Endothelial cell of umbilical vein (primary cell): ENCODE measurements at regions not wholly inside any gene's neighbourhood (a gene's known extent, or its start where the extent isn't known, plus 50 kb on each side); places are given as distances from the start of the nearest gene placed in this dataset.

Experiments used
- BruUV-seq: library from RNA; stranded (reverse); fragments of 400-500 nt; replicated peaks from 2 replicates; lab custom pipeline; 2021; lab: Mats Ljungman, UMichigan
- CTCF ChIA-PET: fragments of 300-600, 350-600 bp; sonication (Branson Sonifier 250); formaldehyde crosslinking; loops from one replicate; lab custom pipeline; 2021; ENCODE audit warnings: antibody characterized with exemption, inconsistent platforms; lab: Charles Lee
- POLR2A ChIA-PET: fragments of 300-600, 350-600 bp; sonication (Branson Sonifier 250); formaldehyde crosslinking; loops from one replicate; lab custom pipeline; 2021; ENCODE audit warnings: antibody characterized with exemption, inconsistent platforms; lab: Charles Lee
- DNase-seq: peaks from one replicate; pipeline ENCODE4 v3.0.0-alpha.2; 2011; ENCODE audit warnings: low read depth, low spot score
- FAIRE-seq: peaks from 2 replicates; lab custom pipeline; 2011; peaks lifted over from hg19 to GRCh38; lab: Jason Lieb, UNC
- H2AFZ ChIP-seq: 2 replicates; pipeline ENCODE4 v1.6.0; 2012; ENCODE audit warnings: low read depth, low read length, control low read depth, inconsistent platforms
- H3K27ac ChIP-seq: 2 replicates; pipeline ENCODE4 v1.5.1; 2011; ENCODE audit warnings: low read depth, mild to moderate bottlenecking, control low read depth, low read length, moderate library complexity; ENCODE audit not compliant: insufficient read depth
- H3K27me3 ChIP-seq, 2 experiments: 2 replicates each; pipeline versions ENCODE4 v1.6.0 to v1.6.1; 2011; ENCODE audit warnings: low read length in 2 of 2, mixed read lengths in 1 of 2; ENCODE audit not compliant: control insufficient read depth in 2 of 2, insufficient read depth in 2 of 2
- H3K36me3 ChIP-seq, 2 experiments: 2 replicates in 1 of 2; 3 replicates in 1 of 2; pipeline ENCODE4 v1.5.1; 2011; ENCODE audit warnings: low read length in 2 of 2, mild to moderate bottlenecking in 1 of 2, moderate library complexity in 1 of 2; ENCODE audit not compliant: control insufficient read depth in 2 of 2, insufficient read depth in 2 of 2; ENCODE audit errors: extremely low read depth in 1 of 2
- H3K4me1 ChIP-seq: 3 replicates; pipeline ENCODE4 v1.5.1; 2011; ENCODE audit warnings: mild to moderate bottlenecking, low read length; ENCODE audit not compliant: control insufficient read depth, insufficient read depth; ENCODE audit errors: extremely low read depth
- H3K4me2 ChIP-seq: 2 replicates; pipeline ENCODE4 v1.6.1; 2011; ENCODE audit warnings: low read length, control low read depth, mixed read lengths; ENCODE audit not compliant: insufficient read depth
- H3K4me3 ChIP-seq, 3 experiments: fragments of 200-600 bp in 1 of 3; sonication (generic), shearing (Covaris generic) in 1 of 3; replicated peaks in 1 of 3; 2 replicates each; pipeline ENCODE4 v1.5.1; 2011 to 2016; ENCODE audit warnings: control low read depth in 3 of 3, low read length in 3 of 3, mild to moderate bottlenecking in 2 of 3, inconsistent platforms in 1 of 3, low read depth in 1 of 3, moderate library complexity in 1 of 3; ENCODE audit not compliant: insufficient read depth in 1 of 3
- H3K79me2 ChIP-seq: 2 replicates; pipeline ENCODE4 v1.6.0; 2012; ENCODE audit warnings: low read length, inconsistent platforms; ENCODE audit not compliant: control insufficient read depth, insufficient read depth
- H3K9ac ChIP-seq: replicated peaks from 2 replicates; pipeline ENCODE3; 2011; ENCODE audit warnings: low read length, control low read depth; ENCODE audit not compliant: insufficient read depth; ENCODE audit errors: extremely low read depth
- H3K9me1 ChIP-seq: replicated peaks from 3 replicates; pipeline ENCODE4 v1.6.0; 2011; ENCODE audit warnings: mild to moderate bottlenecking, low read length; ENCODE audit not compliant: control insufficient read depth, insufficient read depth; ENCODE audit errors: extremely low read depth
- H3K9me3 ChIP-seq: replicated peaks from 2 replicates; pipeline ENCODE4 v1.5.1; 2012; ENCODE audit warnings: low read length, inconsistent platforms; ENCODE audit not compliant: control insufficient read depth, insufficient read depth
- H4K20me1 ChIP-seq: replicated peaks from 2 replicates; pipeline ENCODE3; 2011; ENCODE audit warnings: mild to moderate bottlenecking, low read length; ENCODE audit not compliant: control insufficient read depth, insufficient read depth; ENCODE audit errors: extremely low read depth
- EZH2 ChIP-seq: IDR thresholded peaks from 2 replicates; pipeline ENCODE4 v1.6.1; 2012; ENCODE audit warnings: borderline replicate concordance, low read depth, mild to moderate bottlenecking, moderate library complexity, low read length, inconsistent platforms; ENCODE audit not compliant: severe bottlenecking
- FOS ChIP-seq: IDR thresholded peaks from 2 replicates; pipeline ENCODE4 v1.6.1; 2011; ENCODE audit warnings: mild to moderate bottlenecking, low read length, moderate library complexity, borderline replicate concordance; ENCODE audit not compliant: insufficient read depth
- GATA2 ChIP-seq: IDR thresholded peaks from 2 replicates; pipeline ENCODE4 v1.7.0; 2011; ENCODE audit warnings: low read depth, mild to moderate bottlenecking, moderate library complexity, mixed read lengths, low read length; ENCODE audit not compliant: insufficient read length, insufficient read depth
- JUN ChIP-seq: IDR thresholded peaks from 2 replicates; pipeline ENCODE4 v1.6.1; 2011; ENCODE audit warnings: borderline replicate concordance, low read depth; ENCODE audit not compliant: insufficient read length, insufficient read depth
- MAX ChIP-seq: IDR thresholded peaks from 2 replicates; pipeline ENCODE4 v1.6.1; 2011; ENCODE audit not compliant: insufficient read depth, insufficient read length
- MYC ChIP-seq: IDR thresholded peaks from one replicate; pipeline ENCODE4 v1.6.1; 2011; ENCODE audit warnings: mild to moderate bottlenecking, low read depth, low read length
- POLR2A ChIP-seq: IDR thresholded peaks from 2 replicates; pipeline ENCODE4 v1.6.1; 2012; ENCODE audit warnings: low read depth, mild to moderate bottlenecking, control low read depth, low read length
- POLR2AphosphoS5 ChIP-seq: IDR thresholded peaks from 2 replicates; pipeline ENCODE4 v1.6.1; 2012; ENCODE audit warnings: low read depth, mild to moderate bottlenecking, control low read depth, low read length, moderate library complexity; ENCODE audit not compliant: insufficient read depth
- dilution Hi-C: fragments of 300-500 bp; cut with MboI; formaldehyde crosslinking; loops from one replicate; pipeline ENCODE4 v1.15.0; 2019; ENCODE audit warnings: low sequenced_read_pairs; ENCODE audit not compliant: extremely low pct_ligation_motif_present
- intact Hi-C: fragments of 100-400 bp; cut with micrococcal nuclease; formaldehyde crosslinking; loops from one replicate; pipeline ENCODE4 v1.10.0; 2022
- TF ChIP-seq, protein P1 (sequence below), 2 donors: IDR thresholded peaks; 1 replicate in 1 of 2; 2 replicates in 1 of 2; pipeline ENCODE4 v1.5.1; 2011; ENCODE audit warnings: low read length in 2 of 2, mild to moderate bottlenecking in 2 of 2, moderate library complexity in 2 of 2, control low read depth in 1 of 2, inconsistent platforms in 1 of 2, low read depth in 1 of 2; ENCODE audit not compliant: insufficient read depth in 1 of 2; ENCODE audit errors: extremely low read depth in 1 of 2

DNA sequence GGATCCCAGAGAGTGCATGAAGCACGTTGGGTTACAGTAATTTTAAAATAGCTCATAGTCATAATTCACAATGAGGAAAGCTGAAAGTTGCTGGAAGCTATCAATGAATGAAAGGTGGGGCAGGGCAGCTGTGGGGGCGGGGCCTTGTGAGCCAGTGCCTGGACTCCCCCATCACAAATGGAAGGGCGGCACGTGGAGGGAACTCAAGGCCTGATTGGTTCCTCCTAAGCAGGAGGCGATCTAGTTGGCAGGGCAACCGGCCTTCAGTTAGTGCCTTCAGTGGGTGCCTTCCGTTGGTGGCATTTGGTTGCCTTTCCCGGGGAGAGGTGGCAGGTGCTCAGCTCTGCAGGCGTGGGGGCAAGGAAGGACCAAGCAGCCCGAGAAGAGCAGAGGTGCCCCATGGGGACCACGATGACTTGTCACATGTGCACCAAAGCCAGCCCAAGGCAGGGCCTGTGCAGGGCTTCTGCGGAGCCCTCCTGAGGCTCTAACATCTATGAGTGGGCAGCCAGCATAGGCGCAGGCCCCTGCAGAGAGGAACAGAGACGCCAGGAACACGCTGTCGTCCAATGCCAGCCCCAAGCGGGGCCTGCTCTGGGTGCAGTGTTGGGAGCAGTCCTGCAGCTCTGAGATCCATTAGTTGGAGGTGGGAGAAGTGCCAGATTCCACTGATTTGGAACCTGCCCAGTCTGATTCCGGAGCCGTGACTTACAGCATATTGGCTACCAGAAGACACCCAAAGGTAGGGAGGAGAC lies 59.8 kb upstream of the PDSS1 start:
- Histone ChIP-seq H4K20me1 (no peaks in the 10 kb centered on the region), H3K4me3 (no peak overlapping the region)
- no TSS peak for BruUV-seq

More for the DNA sequence above, 59.8 kb upstream of the PDSS1 start:
- ChIA-PET CTCF (no interaction called here), POLR2A (no interaction called here)
- H3K4me2 ChIP-seq = no peak overlapping the region
- H3K9ac ChIP-seq = no peak overlapping the region
- no peaks in the 10 kb centered on the region for H3K79me2 ChIP-seq
- no peaks in the 10 kb centered on the region for H3K27me3 ChIP-seq
- no peaks in the 10 kb centered on the region for H3K9me3 ChIP-seq
- no peak for FAIRE-seq
- H3K36me3 ChIP-seq = no peaks in the 10 kb centered on the region
- intact Hi-C loops (no loop called here), dilution Hi-C loops (no loop called here)
- no peak overlapping the region for H3K27ac ChIP-seq
- no peak overlapping the region for H2AFZ ChIP-seq
- no peaks in the 10 kb centered on the region for H3K4me1 ChIP-seq
- no peak for TF ChIP-seq FOS
- no peak for TF ChIP-seq EZH2
- TF ChIP-seq JUN = no peak
- TF ChIP-seq POLR2AphosphoS5 = no peak
- TF ChIP-seq, protein P1, sequence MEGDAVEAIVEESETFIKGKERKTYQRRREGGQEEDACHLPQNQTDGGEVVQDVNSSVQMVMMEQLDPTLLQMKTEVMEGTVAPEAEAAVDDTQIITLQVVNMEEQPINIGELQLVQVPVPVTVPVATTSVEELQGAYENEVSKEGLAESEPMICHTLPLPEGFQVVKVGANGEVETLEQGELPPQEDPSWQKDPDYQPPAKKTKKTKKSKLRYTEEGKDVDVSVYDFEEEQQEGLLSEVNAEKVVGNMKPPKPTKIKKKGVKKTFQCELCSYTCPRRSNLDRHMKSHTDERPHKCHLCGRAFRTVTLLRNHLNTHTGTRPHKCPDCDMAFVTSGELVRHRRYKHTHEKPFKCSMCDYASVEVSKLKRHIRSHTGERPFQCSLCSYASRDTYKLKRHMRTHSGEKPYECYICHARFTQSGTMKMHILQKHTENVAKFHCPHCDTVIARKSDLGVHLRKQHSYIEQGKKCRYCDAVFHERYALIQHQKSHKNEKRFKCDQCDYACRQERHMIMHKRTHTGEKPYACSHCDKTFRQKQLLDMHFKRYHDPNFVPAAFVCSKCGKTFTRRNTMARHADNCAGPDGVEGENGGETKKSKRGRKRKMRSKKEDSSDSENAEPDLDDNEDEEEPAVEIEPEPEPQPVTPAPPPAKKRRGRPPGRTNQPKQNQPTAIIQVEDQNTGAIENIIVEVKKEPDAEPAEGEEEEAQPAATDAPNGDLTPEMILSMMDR (IDR thresholded peaks at IDR 0.05; ENCODE audit: extremely low read depth in 1 of 2, insufficient read depth in 1 of 2, low read depth in 1 of 2, low read length in 2 of 2) = no peak
- no peak for TF ChIP-seq GATA2
- TF ChIP-seq MYC = no peak
- no peak for TF ChIP-seq MAX
- TF ChIP-seq POLR2A = no peak
- no peak for DNase-seq
- no peaks in the 10 kb centered on the region for H3K9me1 ChIP-seq
